Esophagus squamous epithelium (tissue), 5 donors: ENCODE measurements at regions not wholly inside any gene's neighbourhood (a gene's known extent, or its start where the extent isn't known, plus 50 kb on each side); places are given as distances from the start of the nearest gene placed in this dataset.
"Not testable (repeated sequence)": the region's sequence is repeated elsewhere in the genome, so short reads cannot be mapped to it uniquely, and the experiment has no call there.

Experiments
- DNase-seq: peaks from one replicate; lab custom pipeline; 2025; lab: John Stamatoyannopoulos, UW
- H3K27ac ChIP-seq, 4 donors: fragments of 200-600 bp; sonication (generic); one replicate each; pipeline ENCODE4 v1.5.1; 2016 to 2019; ENCODE audit warnings: mild to moderate bottlenecking in 1 of 4
- H3K27me3 ChIP-seq, 4 donors: fragments of 200-600 bp; sonication (generic); 1 replicate in 3 of 4; 2 replicates in 1 of 4; pipeline versions ENCODE4 v1.5.1 to v1.6.0; 2017 to 2021; ENCODE audit warnings: antibody characterized with exemption in 1 of 4
- H3K36me3 ChIP-seq, 3 donors: fragments of 200-600 bp; sonication (generic); one replicate each; pipeline ENCODE4 v1.5.1; 2016 to 2019
- H3K4me1 ChIP-seq, 3 donors: fragments of 200-600 bp; sonication (generic); one replicate each; pipeline ENCODE4 v1.5.1; 2017 to 2019
- H3K4me3 ChIP-seq, 4 donors: fragments of 200-600 bp; sonication (generic); 1 replicate in 3 of 4; 2 replicates in 1 of 4; pipeline ENCODE4 v1.5.1; 2016 to 2019; ENCODE audit warnings: mild to moderate bottlenecking in 2 of 4, moderate library complexity in 1 of 4
- H3K9me3 ChIP-seq, 3 donors: fragments of 200-600 bp; sonication (generic); one replicate each; pipeline ENCODE4 v1.5.1; 2016 to 2019
- CTCF ChIP-seq, 6 experiments: fragments of 450-650 bp in 4 of 6; fragments of 200-600 bp in 2 of 6; sonication (generic) in 2 of 6; IDR thresholded peaks; one replicate each; pipeline ENCODE4 v1.5.1; 2016 to 2019; ENCODE audit warnings: antibody characterized with exemption in 6 of 6, mild to moderate bottlenecking in 4 of 6, moderate library complexity in 4 of 6
- POLR2A ChIP-seq, 4 donors: fragments of 450-650 bp; IDR thresholded peaks; one replicate each; pipeline ENCODE4 v1.6.1; 2017; ENCODE audit warnings: antibody characterized with exemption in 4 of 4, mild to moderate bottlenecking in 4 of 4, moderate library complexity in 3 of 4
- WGBS, 2 donors: methylation state at CpG; one replicate each; pipeline ENCODE4 v1.1.5; 2018; 5-methylcytosine and 5-hydroxymethylcytosine counted together
- intact Hi-C: fragments of 100-400 bp; cut with DNase I; formaldehyde crosslinking; loops from one replicate; pipeline ENCODE4 v1.15.0; 2022
- donor health status: DM: yes; HTN: yes; CAD: no.

GRCh38 chr1:104132382-104132973 lies 382.8 kb downstream of the AMY1C start:
- Histone ChIP-seq H3K27ac (no peak overlapping the region), H3K4me1 (no peaks in the 10 kb centered on the region), H3K36me3 (no peaks in the 10 kb centered on the region), H3K9me3 (no peaks in the 10 kb centered on the region), H3K27me3 (no peaks in the 10 kb centered on the region), H3K4me3 (no peak overlapping the region)
- TF ChIP-seq CTCF (IDR thresholded peaks at IDR 0.05) (no peak), POLR2A (IDR thresholded peaks at IDR 0.05) (no peak)
- intact Hi-C loops = no loop called here
- DNase-seq = no peak

GRCh38 chr1:104135036-104135435 lies 385.3 kb downstream of the AMY1C start:
- H3K4me3 ChIP-seq, H3K36me3 ChIP-seq, H3K27me3 ChIP-seq, DNase-seq, intact Hi-C loops, H3K4me1 ChIP-seq, H3K27ac ChIP-seq, H3K9me3 ChIP-seq: not testable (repeated sequence)
- 59 to 67% methylated on average over 4 to 6 of the region's 6 CpGs for WGBS, 2 donors

- no peaks in the 10 kb centered on the region for H3K36me3 ChIP-seq
- WGBS, 2 donors = 42 to 46% methylated on average over 3 of the region's 3 CpGs
- H3K9me3 ChIP-seq = no peaks in the 10 kb centered on the region
- H3K4me1 ChIP-seq = no peaks in the 10 kb centered on the region
- H3K27me3 ChIP-seq = no peaks in the 10 kb centered on the region
- H3K27ac ChIP-seq = no peak overlapping the region
- TF ChIP-seq CTCF (IDR thresholded peaks at IDR 0.05) = no peak
- TF ChIP-seq POLR2A (IDR thresholded peaks at IDR 0.05) = no peak
- no peak for DNase-seq
- no peak overlapping the region for H3K4me3 ChIP-seq
- intact Hi-C loops = no loop called here
These were observed 386.9 kb downstream of the AMY1C start for GRCh38 chr1:104136621-104137020.

- H3K4me1 ChIP-seq = no peaks in the 10 kb centered on the region
- no peak overlapping the region for H3K4me3 ChIP-seq
- no peak overlapping the region for H3K27ac ChIP-seq
- intact Hi-C loops = no loop called here
- H3K27me3 ChIP-seq = no peaks in the 10 kb centered on the region
- peaks cover 0 to 16% (median 0%) of the 10 kb centered on the region in 3 donors for H3K9me3 ChIP-seq
- 55 to 61% methylated on average over 4 of the region's 4 CpGs for WGBS, 2 donors
- DNase-seq = no peak
- TF ChIP-seq POLR2A (IDR thresholded peaks at IDR 0.05) (no peak), CTCF (IDR thresholded peaks at IDR 0.05) (no peak)
- no peaks in the 10 kb centered on the region for H3K36me3 ChIP-seq
These were observed 407.0 kb downstream of the AMY1C start for GRCh38 chr1:104156738-104157137.

GRCh38 chr1:104163912-104164476 lies 414.3 kb downstream of the AMY1C start:
- intact Hi-C loops = no loop called here
- Histone ChIP-seq H3K4me1 (no peaks in the 10 kb centered on the region), H3K4me3 (no peak overlapping the region), H3K27me3 (no peaks in the 10 kb centered on the region), H3K9me3 (no peaks in the 10 kb centered on the region), H3K27ac (no peak overlapping the region), H3K36me3 (no peaks in the 10 kb centered on the region)
- DNase-seq = no peak
- WGBS, 2 donors = 51 to 66% methylated on average over 3 of the region's 3 CpGs
- no peak for TF ChIP-seq POLR2A (IDR thresholded peaks at IDR 0.05)
- TF ChIP-seq CTCF (IDR thresholded peaks at IDR 0.05) = no peak
